ENCODE measurements at regions not wholly inside any gene's neighbourhood (a gene's known extent, or its start where the extent isn't known, plus 50 kb on each side); places are given as distances from the start of the nearest gene placed in this dataset.

GRCh38 chrX:80317646-80318045 lies 102.6 kb upstream of the TENT5D start:
- no peak for TF ChIP-seq PBX3 (CRISPR knock-in tag; IDR thresholded peaks at IDR 0.05)
- no peak for TF ChIP-seq ZBTB10 (tag by site-specific recombination; IDR thresholded peaks at IDR 0.05)
- TF ChIP-seq ZNF155 (tag by site-specific recombination; IDR thresholded peaks at IDR 0.05) = no peak
- no peak for TF ChIP-seq CTCF (tag by site-specific recombination; IDR thresholded peaks at IDR 0.05)
- TF ChIP-seq ZNF311 (tag by site-specific recombination; IDR thresholded peaks at IDR 0.05; ENCODE audit: borderline replicate concordance) = no peak
- TF ChIP-seq ZNF274 (IDR thresholded peaks at IDR 0.05; ENCODE audit: low read length) = no peak
- no peak for TF ChIP-seq ZNF274 (tag by site-specific recombination; IDR thresholded peaks at IDR 0.05; ENCODE audit: borderline replicate concordance)
- TF ChIP-seq ZBTB49 (tag by site-specific recombination; IDR thresholded peaks at IDR 0.05; ENCODE audit: low read depth) = no peak
- TF ChIP-seq ZNF302 (tag by site-specific recombination; IDR thresholded peaks at IDR 0.05; ENCODE audit: low read depth) = no peak
- no peak for TF ChIP-seq ZNF280C (tag by site-specific recombination; IDR thresholded peaks at IDR 0.05)

All from HEK293 (cell line).